ENCODE measurements at regions not wholly inside any gene's neighbourhood (a gene's known extent, or its start where the extent isn't known, plus 50 kb on each side); places are given as distances from the start of the nearest gene placed in this dataset.

- no peak for TF ChIP-seq POLR2A (IDR thresholded peaks at IDR 0.05)
- TF ChIP-seq EP300 (IDR thresholded peaks at IDR 0.05; ENCODE audit: low read depth), result no peak
- TF ChIP-seq CTCF (IDR thresholded peaks at IDR 0.05), result no peak
Measured at GRCh38 chr2:19262150-19262549, 96.3 kb downstream of the OSR1 start.
